Ovary (tissue), 3 donors: ENCODE measurements at regions not wholly inside any gene's neighbourhood (a gene's known extent, or its start where the extent isn't known, plus 50 kb on each side); places are given as distances from the start of the nearest gene placed in this dataset.

Experiments
- EP300 ChIP-seq: sonication (generic); formaldehyde crosslinking; IDR thresholded peaks from one replicate; pipeline ENCODE4 v1.6.1; 2017; ENCODE audit warnings: antibody characterized with exemption
- POLR2A ChIP-seq: fragments of 450-650 bp; IDR thresholded peaks from one replicate; pipeline ENCODE4 v1.6.1; 2017; ENCODE audit warnings: antibody characterized with exemption, mild to moderate bottlenecking, moderate library complexity
- TF ChIP-seq, protein P1 (sequence below), 3 donors: fragments of 450-650 bp in 2 of 3; fragments of 200-600 bp in 1 of 3; IDR thresholded peaks; one replicate each; pipeline versions ENCODE4 v1.5.1 to v1.8.0; 2016 to 2022; ENCODE audit warnings: antibody characterized with exemption in 3 of 3, mild to moderate bottlenecking in 1 of 3
- donor health status: DM: no; HTN: no; CAD: no.

DNA sequence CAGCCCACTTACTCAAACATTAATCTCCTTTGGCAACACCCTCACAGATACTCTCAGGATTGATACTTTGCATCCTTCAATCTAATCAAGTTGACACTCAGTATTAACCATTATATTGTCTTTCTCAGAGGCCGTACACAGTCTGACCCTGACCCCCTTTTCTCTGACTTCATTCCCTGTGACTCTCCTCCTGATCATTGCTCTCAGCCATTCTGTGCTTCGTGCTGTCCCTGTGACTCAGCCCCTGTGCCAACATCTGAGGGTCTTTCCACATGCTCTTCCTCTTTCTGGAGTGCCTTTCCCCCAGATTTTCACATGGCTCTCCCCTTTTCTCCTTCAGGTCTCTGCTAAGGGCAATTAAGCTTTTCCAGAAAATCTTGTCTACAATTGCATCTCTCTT lies 289.0 kb upstream of the PHYHIPL start:
- TF ChIP-seq, protein P1, sequence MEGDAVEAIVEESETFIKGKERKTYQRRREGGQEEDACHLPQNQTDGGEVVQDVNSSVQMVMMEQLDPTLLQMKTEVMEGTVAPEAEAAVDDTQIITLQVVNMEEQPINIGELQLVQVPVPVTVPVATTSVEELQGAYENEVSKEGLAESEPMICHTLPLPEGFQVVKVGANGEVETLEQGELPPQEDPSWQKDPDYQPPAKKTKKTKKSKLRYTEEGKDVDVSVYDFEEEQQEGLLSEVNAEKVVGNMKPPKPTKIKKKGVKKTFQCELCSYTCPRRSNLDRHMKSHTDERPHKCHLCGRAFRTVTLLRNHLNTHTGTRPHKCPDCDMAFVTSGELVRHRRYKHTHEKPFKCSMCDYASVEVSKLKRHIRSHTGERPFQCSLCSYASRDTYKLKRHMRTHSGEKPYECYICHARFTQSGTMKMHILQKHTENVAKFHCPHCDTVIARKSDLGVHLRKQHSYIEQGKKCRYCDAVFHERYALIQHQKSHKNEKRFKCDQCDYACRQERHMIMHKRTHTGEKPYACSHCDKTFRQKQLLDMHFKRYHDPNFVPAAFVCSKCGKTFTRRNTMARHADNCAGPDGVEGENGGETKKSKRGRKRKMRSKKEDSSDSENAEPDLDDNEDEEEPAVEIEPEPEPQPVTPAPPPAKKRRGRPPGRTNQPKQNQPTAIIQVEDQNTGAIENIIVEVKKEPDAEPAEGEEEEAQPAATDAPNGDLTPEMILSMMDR (IDR thresholded peaks at IDR 0.05), result no peak
- TF ChIP-seq EP300, result no peak
- no peak for TF ChIP-seq POLR2A
